Endometrial microvascular endothelial cells (primary cell): ENCODE measurements at regions not wholly inside any gene's neighbourhood (a gene's known extent, or its start where the extent isn't known, plus 50 kb on each side); places are given as distances from the start of the nearest gene placed in this dataset.

Experiments used
- in situ Hi-C: cut with HindIII; loops from 2 replicates; pipeline ENCODE4 v1.10.0; 2017; ENCODE audit warnings: low sequenced_read_pairs, low pct_unique_long_range_greater_than_20kb; ENCODE audit errors: inconsistent ontology term

GRCh38 chr14:84782902-84783301 lies 747.0 kb upstream of the FLRT2 start:
- in situ Hi-C loops: no loop called here

- in situ Hi-C loops: no loop called here
Observed at GRCh38 chr14:84783511-84783910, 746.4 kb upstream of the FLRT2 start.

GRCh38 chr14:84785996-84786395 lies 743.9 kb upstream of the FLRT2 start:
- in situ Hi-C loops: no loop called here

GRCh38 chr14:84789012-84789411 lies 740.9 kb upstream of the FLRT2 start:
- in situ Hi-C loops: no loop called here

- in situ Hi-C loops: no loop called here
Observed at GRCh38 chr14:84792722-84793410, 737.1 kb upstream of the FLRT2 start.

- in situ Hi-C loops: no loop called here
Observed at GRCh38 chr14:84797326-84797725, 732.6 kb upstream of the FLRT2 start.

GRCh38 chr14:84804468-84804867 lies 725.5 kb upstream of the FLRT2 start:
- in situ Hi-C loops: no loop called here

- in situ Hi-C loops: no loop called here
Observed at GRCh38 chr14:84804895-84805294, 725.0 kb upstream of the FLRT2 start.

- in situ Hi-C loops: no loop called here
Observed at GRCh38 chr14:84806181-84806580, 723.8 kb upstream of the FLRT2 start.

GRCh38 chr14:84806622-84807021 lies 723.3 kb upstream of the FLRT2 start:
- in situ Hi-C loops: no loop called here

GRCh38 chr14:84807673-84808072 lies 722.3 kb upstream of the FLRT2 start:
- in situ Hi-C loops: no loop called here

GRCh38 chr14:84809158-84809557 lies 720.8 kb upstream of the FLRT2 start:
- in situ Hi-C loops: no loop called here

GRCh38 chr14:84814391-84814790 lies 715.6 kb upstream of the FLRT2 start:
- in situ Hi-C loops: no loop called here

GRCh38 chr14:84819528-84819927 lies 710.4 kb upstream of the FLRT2 start:
- in situ Hi-C loops: no loop called here

GRCh38 chr14:84825481-84826251 lies 704.3 kb upstream of the FLRT2 start:
- in situ Hi-C loops: no loop called here

- in situ Hi-C loops: no loop called here
Observed at GRCh38 chr14:84826294-84826693, 703.6 kb upstream of the FLRT2 start.

- in situ Hi-C loops: no loop called here
Observed at GRCh38 chr14:84850595-84850994, 679.3 kb upstream of the FLRT2 start.

GRCh38 chr14:84856751-84857534 lies 673.0 kb upstream of the FLRT2 start:
- in situ Hi-C loops: no loop called here

- in situ Hi-C loops: no loop called here
Observed at GRCh38 chr14:84857571-84857970, 672.4 kb upstream of the FLRT2 start.

- in situ Hi-C loops: no loop called here
Observed at GRCh38 chr14:84859116-84859515, 670.8 kb upstream of the FLRT2 start.
